H1 (cell line): ENCODE measurements at regions not wholly inside any gene's neighbourhood (a gene's known extent, or its start where the extent isn't known, plus 50 kb on each side); places are given as distances from the start of the nearest gene placed in this dataset.

Experiments
- EGR1 ChIP-seq: IDR thresholded peaks from 2 replicates; pipeline ENCODE4 v1.6.1; 2011; ENCODE audit warnings: low read depth, low read length, borderline replicate concordance
- EP300 ChIP-seq, 2 experiments: IDR thresholded peaks; 1 replicate in 1 of 2; 2 replicates in 1 of 2; pipeline ENCODE4 v1.6.1; 2011 to 2012; ENCODE audit warnings: low read depth in 2 of 2, low read length in 2 of 2, mild to moderate bottlenecking in 2 of 2, borderline replicate concordance in 1 of 2, inconsistent platforms in 1 of 2, moderate library complexity in 1 of 2
- KDM1A ChIP-seq: fragments of 200-600, 300-600 bp; sonication (generic); IDR thresholded peaks from 2 replicates; pipeline ENCODE4 v1.7.1; 2016; ENCODE audit warnings: mild to moderate bottlenecking, low read length, borderline replicate concordance

- TF ChIP-seq EP300 (IDR thresholded peaks at IDR 0.05; ENCODE audit: borderline replicate concordance in 1 of 2, low read depth in 2 of 2, low read length in 2 of 2) (no peak), KDM1A (no peak), EGR1 (no peak)
- TF ChIP-seq, all 59 proteins: peak for 0
Measured at GRCh38 chr4:123640271-123640670, 243.7 kb downstream of the SPRY1 start (continued).
